HG02642 (cell line): ENCODE measurements at regions not wholly inside any gene's neighbourhood (a gene's known extent, or its start where the extent isn't known, plus 50 kb on each side); places are given as distances from the start of the nearest gene placed in this dataset.

Experiments used
- ATAC-seq: cut with Tn5 transposase; IDR thresholded peaks from one replicate; pipeline ENCODE4 v1.9.1; 2021; ENCODE audit warnings: mild to moderate bottlenecking; ENCODE audit not compliant: unreplicated experiment, poor library complexity

DNA sequence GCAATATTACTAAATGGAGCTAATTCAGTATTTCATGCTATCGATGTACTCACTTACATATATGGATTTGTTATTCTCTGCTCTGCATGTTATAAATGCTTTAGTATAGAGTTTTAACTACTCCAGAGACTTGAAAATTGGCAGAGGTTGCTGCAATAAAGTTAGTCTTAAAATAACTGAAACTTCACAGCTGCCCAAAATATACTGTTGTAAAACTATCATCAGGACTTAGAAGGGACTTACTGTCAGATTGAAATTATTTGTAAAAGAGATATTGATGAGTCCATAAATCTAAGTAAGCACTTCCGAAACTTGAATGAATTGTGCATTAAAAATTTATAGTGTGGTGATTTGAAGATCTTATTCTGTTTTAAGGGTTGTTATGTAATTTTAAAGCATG is 1178.2 kb upstream of the PCDH20 start:
- no peak for ATAC-seq

DNA sequence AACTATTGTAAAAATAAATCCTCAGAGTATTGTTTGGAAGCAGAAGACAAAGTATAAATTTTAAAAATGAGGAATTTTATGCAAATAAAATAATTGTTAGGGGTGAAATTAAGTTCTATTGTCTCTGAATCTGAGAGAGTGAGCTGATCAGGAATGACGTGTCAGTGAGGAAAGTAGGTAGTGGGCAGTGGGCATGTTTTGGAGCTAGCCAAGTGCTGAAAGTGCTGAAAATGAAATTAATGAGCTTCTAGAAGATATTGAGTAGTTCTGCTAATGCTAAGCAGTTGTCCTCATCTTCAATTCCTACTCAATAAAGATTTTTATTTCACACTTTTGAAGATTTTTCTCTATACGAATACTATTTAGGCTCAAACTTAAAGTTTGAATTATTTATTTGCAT is 1167.8 kb upstream of the PCDH20 start:
- no peak for ATAC-seq

DNA sequence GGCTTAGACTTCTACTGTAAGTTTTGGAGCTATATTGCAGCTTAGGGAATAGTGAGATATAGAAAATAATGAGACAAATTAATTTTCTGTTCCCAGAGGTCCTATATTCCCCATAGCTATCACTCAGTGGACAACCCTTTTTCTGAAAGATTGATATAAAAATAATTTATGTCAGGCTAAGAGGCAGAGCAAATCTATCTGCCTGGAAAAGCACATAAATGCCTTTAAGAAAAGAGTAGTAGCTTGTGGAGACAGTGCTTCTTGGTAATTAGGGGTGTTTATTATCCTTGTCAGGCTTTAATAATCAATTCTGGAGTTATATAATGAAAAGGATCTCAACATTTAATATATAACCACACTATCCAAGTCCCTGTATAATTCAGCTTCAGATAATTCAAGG is 1162.8 kb upstream of the PCDH20 start:
- no peak for ATAC-seq

DNA sequence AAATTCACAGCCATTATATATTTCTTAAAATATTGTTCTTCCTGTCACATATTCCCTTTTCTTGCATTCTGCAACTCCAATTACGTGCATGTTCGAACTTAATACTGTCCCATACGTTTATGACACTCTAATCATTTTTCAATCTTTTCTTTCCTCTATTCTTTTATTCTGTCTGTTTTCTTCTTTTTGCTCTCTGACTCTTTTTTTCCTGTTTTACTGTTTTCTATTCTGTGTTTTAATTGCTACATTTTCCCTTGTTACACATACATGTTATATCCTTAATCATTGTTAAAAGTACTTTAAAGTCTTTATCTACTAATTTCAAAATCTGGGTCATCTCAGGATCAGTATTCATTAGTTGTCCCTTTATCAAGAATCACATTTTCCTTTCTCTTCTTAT is 1149.1 kb upstream of the PCDH20 start:
- ATAC-seq, result no peak

DNA sequence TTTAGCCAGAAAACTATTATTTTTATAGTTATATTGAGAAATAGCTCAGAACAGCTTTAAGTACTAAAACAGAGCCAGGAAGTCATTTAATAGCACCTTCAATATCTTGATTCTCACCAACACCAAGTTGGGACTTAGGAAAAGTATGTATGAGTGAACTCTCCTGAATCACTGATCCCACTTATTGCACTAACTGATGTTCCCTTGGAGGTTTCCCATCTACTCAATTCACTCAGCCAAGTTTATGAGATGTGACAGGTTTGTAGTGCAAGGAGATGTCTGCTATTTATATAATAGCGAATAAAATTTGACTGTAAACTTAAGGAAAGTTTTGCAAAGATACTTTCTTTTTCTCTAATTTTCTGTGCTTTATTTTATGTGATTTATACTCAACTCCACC is 1147.6 kb upstream of the PCDH20 start:
- no peak for ATAC-seq

DNA sequence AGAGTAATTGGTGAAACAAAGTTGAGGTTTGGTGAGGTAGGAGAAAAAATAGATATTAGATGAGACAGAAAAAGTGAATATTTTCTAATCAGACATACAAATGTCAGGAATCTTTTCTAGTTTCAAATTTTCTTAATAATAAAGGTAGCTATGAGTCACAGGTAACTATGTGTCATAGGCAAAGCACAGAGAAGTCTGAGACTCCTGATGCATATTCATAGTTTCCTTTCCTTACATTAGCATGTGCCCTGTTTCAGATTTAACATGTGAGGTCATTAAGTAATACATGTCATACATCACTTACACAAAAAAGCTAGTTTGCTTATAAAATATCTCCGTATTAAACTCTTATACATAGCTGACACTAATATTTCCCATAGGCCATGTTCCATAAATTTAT is 1141.3 kb upstream of the PCDH20 start:
- ATAC-seq, result no peak

DNA sequence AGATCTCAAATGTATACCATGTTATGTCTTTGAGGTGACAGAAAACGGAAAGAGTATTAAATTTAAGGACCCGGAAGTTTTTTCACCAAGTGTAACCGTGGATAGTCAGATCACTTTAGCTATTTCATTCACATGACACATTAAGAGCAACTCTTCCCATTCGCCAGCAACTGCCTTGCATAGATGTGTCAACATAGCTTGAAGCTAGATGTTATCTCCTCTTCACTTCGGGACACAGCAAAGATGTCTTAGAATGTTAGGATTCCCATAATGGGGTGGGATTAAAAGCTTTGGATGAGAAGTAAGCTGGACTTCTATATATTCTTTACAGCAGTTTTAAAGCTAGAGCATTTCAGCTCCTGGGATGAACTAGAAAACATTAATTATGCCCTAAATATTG is 1135.9 kb upstream of the PCDH20 start:
- no peak for ATAC-seq

DNA sequence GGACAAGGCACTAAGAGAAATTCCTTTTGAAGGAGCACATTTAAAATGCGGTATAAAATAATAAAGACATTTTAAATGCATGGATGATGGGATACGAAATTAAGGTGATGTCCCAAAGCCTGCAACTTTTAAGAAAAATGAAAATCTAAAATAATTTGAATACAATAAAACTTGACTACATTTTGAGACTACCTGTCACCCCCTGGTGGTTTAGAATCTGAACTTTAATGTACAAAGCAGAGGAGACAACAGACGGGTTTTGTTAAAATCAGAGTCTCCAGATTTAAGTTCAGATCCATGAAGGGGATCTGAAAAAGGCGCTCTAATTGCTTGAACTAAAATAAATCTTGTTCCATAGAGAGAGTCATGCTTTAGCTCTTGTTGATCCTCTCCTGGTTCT is 1129.3 kb upstream of the PCDH20 start:
- ATAC-seq, result no peak

DNA sequence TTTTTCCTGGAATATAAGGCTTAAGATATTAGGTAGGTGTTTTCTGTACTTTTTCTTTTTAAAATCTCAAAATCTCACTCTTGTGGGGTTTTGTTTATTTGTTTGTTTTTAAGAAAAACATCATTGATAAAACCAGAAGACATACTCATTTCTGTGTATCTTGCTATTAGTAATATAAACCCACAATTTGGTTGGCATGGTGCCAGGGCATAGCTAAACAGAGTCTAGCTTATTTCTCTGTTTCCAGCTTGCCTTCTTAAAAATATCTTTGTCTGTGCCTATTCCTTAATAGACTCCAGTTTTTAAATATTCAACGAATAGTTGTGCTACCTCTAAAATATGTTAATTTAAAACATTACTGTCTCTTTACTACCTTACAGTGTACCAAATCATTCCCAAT is 1121.9 kb upstream of the PCDH20 start:
- ATAC-seq, result no peak

DNA sequence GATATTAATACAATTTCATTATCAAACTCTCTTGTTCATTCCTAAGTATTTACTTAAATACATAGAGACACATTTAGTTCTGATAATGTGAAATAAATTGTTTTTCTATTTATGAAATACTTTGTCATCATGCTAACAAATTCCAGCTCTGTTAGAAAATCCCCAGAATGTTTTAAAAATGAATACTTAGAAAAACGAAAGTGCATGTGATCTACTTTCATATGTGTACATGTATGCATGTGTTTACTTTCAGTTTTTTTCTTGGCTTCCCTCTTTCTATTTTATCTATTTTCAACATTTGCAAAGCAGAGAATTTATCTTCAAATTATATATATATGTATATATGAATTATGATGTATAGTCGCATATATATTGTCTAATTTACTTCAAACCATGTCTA is 1110.0 kb upstream of the PCDH20 start:
- no peak for ATAC-seq

DNA sequence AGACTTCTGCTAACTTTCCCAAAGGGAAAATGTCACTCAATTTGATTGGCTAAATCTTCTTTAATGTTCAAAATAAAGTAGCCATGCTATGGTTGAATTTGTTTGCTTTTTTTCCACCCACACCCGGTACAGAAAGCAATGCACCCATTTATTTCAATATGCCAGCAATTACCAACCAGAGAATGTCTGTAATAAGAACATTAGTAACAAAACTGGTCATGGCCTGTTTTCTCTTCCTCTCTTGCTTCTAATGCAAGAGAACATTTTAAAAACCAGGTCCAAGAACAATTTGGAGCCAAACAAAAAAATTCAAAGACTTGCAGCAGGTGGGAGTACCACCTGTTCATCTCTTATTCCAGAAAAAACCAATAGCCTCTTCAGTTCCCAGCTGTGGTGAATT is 1108.8 kb upstream of the PCDH20 start:
- ATAC-seq, result peak; percentile 48

DNA sequence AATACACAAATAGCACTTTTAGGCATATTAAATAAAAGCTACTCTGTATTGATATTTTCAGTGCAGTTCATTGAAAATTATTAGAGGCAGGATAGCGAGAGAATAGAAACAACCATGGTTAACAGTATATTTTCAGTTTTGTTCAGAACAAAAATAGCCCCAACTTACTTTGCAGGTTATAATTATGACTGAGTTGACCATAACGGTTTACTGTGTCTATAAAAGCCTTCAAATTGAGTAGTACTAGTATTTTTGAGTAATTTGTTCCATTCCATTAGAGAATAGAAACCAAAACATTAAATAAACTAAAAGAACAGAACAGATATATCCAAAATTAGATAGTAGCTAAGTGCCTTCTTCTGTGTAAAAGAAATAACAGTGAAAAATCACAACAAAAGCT is 1108.4 kb upstream of the PCDH20 start:
- peak; percentile 77 for ATAC-seq

DNA sequence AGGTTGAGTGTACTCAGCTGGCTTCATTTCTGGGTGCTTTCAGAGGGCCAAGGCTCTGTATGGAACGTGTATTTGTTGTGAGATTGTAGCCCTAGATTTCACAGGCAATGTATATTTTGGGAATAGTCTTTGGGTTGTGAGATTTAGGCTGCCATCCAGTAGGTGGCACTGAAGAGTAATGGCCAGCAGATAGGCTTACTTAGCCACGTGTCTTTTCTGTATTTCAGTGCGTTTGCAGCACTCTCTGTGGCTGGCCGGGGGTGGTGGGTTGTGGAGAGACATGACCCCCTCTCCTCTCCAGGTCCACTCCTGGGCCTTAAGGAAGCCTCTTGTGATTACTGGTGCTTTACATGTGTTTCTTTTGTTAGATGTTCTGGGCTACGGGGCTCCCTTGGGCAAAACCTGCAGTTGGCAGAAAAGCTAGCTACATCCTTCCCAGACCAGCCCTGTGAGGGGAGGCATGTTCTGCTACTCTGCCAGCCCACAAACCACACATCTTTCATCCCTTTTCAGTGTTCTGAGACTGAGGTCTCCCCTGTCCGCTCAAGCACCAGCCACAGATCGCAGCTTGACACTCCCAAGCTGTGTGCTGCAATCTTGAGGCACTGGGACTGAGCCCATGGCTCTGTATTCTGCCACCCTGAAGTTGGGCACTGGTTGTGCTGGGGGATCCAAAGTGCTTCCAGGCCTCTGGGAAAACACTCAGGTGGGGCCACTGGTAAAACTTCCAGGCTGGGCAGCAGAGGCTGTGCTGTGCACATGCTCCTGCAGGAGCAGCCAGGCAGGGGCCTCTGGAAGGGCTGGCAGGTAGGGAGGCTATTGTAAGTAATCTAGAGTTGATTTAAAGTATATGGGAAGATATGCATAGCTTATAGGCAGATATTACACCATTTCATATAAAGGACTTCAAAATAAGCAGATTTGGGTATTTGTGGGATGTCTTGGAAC is 1096.8 kb upstream of the PCDH20 start:
- ATAC-seq, result peak; percentile 97

DNA sequence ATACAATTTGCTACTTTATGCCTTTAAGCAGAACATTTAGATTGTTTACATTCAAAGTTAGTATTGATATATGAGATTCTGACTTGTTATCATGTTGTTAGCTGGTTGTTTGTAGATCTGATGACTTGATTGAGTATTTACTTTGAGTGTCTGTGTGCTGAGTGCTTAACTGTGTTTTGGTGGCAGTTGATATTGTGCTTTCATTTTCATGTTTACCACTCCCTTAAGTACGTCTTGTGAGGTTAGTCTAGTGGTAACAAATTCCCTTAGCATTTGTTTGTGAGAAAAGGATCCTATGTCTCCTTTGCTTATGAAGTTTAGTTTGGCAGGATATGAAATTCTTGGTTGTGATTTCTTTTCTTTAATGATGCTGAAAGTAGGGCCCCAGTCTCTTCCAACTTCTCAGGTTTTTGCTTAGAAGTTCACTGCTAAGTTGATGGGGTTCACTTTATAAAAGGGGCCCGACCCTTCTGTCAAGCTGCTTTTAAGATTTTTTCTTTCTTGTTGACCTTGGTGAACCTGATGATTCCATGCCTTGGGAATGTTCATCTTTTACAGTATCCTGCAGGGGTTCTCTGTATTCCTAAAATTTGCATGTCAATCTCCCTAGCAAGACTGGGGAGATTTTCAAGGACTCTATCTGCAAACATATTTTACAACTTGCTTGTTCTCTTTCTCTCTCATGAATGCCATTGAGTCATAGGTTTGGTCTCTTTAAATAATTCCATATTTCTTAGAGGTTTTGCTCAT is 1095.4 kb upstream of the PCDH20 start:
- no peak for ATAC-seq

DNA sequence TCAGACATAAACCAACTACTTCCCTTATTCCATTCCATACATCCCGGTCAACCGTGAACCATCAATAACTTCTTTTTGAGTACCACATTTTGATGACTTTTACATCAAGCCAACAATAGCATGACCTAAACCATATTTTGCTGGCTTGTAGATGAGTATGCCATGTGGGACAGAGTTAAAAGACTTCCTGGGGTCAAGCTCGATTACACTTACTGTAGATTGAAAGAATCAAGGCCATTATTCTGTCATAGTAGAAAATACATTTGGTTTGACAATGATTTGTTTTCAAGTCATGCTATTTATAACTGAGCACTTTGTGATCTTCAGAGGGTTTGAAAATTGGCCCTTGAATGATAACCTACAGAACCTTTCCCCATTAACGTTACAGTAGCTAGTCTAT is 1086.9 kb upstream of the PCDH20 start:
- ATAC-seq, result no peak

DNA sequence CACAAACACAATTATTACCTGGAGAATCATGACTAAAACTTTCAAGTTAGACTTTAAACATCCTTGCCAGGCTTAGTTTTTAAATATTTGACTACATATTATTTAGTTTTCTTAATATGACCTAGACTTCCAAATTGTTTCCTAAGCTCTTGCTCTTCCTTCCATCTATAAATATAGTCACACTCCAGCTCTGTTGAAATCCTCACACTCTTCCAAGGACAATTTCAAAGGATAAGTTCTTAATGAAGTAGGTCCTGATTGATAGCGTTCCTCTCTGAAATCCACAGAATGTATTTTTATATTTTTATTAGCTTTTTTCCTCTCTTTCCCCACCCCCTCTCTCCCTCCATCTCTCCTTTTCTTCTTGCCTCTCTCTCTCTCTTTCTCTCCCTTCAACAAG is 1074.1 kb upstream of the PCDH20 start:
- ATAC-seq, result no peak

DNA sequence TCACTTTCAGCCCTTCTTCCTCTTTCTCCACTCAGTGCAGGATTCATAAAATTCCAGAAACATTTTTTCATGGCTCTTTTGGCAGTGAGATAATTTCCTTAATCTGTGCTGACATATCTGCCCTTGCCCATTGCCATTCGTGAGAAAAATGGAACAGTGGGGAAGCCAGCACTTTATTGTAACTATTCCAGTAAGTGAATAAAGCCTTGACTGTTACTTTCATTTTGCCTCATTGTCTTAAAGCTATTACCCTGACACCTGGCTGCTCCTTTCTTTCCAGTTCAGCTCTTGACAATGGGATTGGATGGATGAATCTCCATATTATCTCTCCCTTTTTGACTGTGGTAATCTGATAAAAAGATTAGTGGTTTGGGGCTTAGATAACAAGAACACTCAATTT is 1068.1 kb upstream of the PCDH20 start:
- no peak for ATAC-seq

DNA sequence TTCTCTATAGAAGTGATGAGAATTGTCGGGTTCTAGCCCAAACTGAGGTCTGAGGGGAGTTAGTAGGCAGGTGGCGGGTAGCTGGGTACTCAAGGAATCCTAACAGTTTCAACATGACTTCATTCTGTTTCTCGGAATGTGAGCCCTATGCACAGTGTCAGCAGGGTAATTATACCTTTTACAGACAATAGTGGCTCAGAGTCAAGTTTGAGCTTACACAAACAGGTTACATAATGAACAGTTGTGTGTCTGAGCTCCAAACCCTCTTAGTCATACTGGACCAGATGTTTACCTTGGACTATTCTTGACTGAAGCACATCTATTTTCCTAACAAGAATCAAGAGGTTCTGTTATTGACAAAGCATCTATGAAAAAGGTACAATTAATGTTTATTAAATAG is 1066.7 kb upstream of the PCDH20 start:
- no peak for ATAC-seq

DNA sequence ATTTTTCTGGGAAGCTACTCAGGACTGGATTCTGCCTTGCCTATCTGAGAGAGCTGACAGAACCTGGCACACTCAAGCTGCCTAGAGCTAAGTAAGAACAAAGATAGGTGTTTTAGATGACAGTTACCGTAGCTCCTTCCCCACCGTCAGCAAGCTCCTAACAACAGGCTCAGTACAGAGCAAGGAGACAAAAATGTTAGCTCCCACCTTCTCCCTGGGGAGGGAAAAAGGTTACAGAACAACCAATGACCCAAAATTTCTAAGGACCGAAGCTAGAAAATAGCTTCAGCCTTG is 1058.2 kb upstream of the PCDH20 start:
- no peak for ATAC-seq

DNA sequence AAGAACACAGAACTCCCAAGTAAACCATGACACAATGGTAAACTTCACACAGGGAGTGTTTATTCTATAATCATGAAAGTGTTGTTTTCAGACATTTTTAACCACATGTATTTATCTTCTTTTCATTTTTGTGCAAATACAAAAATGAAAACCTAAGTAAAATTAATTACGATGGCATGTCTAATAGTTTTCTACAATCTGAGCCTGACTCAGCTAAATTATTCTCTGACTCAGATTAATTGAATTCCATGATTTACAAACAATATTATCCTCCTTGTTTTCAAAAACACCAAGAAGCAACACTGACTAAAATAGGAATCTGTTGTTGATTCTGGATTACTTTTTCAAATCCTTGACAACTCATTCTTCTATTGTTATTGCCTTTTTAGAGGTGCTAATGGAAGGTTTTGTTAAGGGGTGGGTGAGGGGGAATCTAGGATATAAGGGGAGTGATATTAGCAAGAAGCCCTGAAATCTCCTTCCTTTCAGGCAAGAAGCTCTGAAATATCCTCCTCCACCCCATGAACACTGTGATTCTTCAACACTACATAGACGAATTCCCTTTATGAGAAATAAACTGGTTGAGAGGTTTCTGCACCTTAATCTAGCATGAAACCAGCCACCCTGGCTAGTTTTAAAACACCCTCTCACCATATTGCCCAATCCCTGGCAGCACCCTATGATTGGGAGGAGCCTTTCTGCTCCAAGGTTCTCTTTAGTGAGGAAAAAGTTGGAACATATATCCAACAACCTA is 1057.7 kb upstream of the PCDH20 start:
- no peak for ATAC-seq

DNA sequence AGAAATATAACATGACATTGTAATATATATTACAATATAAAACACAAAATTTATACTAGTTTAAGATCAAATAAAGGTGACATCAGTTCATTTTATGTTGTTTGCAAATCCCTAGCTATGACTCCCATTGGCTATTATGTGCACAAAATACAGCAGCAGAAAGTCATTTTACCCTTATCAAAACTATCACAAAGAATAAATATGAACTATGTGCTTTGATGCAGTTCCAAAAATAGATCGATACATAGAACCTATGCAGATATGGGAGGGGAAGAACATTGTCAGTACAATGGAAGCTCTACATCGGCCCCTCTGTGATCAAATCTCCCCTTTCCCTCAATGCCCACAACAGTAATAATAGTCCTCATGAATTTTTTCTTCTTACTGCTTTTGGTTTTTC is 1038.1 kb upstream of the PCDH20 start:
- ATAC-seq, result no peak
